Choroid plexus epithelial cell (primary cell): ENCODE measurements at regions not wholly inside any gene's neighbourhood (a gene's known extent, or its start where the extent isn't known, plus 50 kb on each side); places are given as distances from the start of the nearest gene placed in this dataset.

Experiments used
- DNase-seq: peaks from one replicate; pipeline ENCODE4 v3.0.0-alpha.2; 2010; ENCODE audit warnings: low read depth
- H3K4me3 ChIP-seq: 2 replicates; pipeline ENCODE4 v1.5.1; 2011; ENCODE audit warnings: low read depth, mild to moderate bottlenecking, control low read depth, low read length, moderate library complexity
- TF ChIP-seq, protein P1 (sequence below): conservative IDR thresholded peaks from 2 replicates; pipeline ENCODE4 v1.5.1; 2011; ENCODE audit warnings: low read depth, mild to moderate bottlenecking, control low read depth, inconsistent platforms, low read length, moderate library complexity

DNA sequence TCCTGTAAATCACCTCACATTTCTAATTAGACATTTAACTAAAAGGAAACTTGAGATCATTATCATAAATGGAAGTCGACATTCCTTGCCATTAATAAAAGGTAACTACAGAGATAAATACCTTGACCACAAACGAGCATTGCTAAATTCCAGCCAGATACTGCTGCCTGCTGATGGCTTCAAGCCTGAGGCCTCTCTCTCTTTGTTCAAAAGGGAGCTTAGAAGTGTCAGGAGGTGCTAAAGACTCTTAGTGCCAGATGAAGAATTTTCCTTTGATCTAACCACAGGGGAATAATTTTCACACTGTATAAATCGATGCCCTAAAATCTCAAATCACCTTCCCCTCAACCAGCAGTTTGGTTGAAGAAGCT lies 248.2 kb upstream of the PMEPA1 start:
- TF ChIP-seq, protein P1, sequence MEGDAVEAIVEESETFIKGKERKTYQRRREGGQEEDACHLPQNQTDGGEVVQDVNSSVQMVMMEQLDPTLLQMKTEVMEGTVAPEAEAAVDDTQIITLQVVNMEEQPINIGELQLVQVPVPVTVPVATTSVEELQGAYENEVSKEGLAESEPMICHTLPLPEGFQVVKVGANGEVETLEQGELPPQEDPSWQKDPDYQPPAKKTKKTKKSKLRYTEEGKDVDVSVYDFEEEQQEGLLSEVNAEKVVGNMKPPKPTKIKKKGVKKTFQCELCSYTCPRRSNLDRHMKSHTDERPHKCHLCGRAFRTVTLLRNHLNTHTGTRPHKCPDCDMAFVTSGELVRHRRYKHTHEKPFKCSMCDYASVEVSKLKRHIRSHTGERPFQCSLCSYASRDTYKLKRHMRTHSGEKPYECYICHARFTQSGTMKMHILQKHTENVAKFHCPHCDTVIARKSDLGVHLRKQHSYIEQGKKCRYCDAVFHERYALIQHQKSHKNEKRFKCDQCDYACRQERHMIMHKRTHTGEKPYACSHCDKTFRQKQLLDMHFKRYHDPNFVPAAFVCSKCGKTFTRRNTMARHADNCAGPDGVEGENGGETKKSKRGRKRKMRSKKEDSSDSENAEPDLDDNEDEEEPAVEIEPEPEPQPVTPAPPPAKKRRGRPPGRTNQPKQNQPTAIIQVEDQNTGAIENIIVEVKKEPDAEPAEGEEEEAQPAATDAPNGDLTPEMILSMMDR = no peak
- no peak overlapping the region for H3K4me3 ChIP-seq
- no peak for DNase-seq

DNA sequence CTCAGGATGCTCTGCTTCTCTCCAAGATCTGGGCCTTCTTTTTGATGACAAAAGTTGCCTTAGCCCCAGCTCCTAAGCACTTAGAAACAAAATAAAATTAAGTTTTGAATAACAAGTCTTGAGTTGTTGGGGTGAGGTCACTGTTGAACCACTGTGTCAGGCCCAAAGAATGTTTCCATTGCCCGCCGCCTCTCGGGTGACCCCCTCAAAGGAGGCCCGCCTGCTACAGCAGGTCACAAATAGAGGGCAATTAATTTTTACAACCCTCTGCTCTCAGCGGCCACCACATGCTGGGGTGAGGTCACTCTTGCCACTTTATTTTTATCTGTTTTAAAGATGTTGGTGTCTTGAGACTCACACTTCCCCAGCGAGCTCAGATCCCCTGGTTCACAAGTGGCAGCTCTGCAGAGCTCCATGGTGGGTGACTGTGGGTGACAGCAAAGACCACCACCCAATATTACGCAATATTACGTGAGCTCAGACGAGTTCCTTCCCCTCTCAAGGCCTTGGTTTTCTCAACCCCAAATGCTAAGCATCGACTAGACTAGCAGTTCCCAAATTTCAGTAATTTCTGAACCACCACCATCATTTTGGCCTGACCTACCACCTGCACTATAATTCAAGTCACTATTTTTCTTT lies 247.7 kb upstream of the PMEPA1 start:
- no peak overlapping the region for H3K4me3 ChIP-seq
- no peak for DNase-seq
- TF ChIP-seq, protein P1 = no peak

DNA sequence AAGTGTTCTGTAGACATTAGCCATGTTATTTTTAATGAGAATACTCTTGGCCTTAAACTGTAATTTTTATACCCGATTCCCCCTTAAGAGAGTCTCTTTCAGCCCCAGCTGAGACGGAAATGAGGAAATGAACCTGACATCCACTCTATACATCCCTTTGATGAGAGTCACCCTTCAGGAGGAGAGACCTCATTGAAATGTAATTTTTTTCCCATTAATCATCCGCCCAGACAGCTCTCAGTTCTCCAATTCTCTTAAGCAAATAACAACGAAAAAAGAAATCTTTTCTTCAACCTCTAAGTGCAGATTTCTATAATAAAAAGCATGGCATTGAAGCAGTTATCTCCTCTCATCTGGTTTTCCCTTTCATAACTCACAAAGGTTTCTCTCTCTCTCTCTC lies 243.8 kb upstream of the PMEPA1 start:
- TF ChIP-seq, protein P1 = no peak
- H3K4me3 ChIP-seq = no peak overlapping the region
- DNase-seq = peak; percentile 30

DNA sequence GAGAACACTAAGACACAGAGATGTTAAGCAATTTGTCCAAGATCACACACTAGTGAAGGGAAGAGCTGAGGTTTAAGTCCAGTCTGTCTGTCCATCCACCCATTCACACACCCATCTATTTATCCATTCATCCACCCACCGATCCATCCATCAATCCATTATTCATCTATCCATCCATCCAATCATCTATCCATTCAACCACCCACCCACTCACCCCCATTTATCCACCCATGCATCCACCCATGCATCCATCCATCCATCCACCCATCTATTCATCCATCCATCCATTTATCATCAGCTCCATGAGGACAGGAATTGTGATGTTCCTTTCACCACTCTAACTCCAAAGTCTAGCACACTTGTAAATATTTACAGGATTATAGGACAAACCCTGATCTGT lies 242.3 kb upstream of the PMEPA1 start:
- TF ChIP-seq, protein P1 = no peak
- no peak for DNase-seq
- H3K4me3 ChIP-seq = no peak overlapping the region

DNA sequence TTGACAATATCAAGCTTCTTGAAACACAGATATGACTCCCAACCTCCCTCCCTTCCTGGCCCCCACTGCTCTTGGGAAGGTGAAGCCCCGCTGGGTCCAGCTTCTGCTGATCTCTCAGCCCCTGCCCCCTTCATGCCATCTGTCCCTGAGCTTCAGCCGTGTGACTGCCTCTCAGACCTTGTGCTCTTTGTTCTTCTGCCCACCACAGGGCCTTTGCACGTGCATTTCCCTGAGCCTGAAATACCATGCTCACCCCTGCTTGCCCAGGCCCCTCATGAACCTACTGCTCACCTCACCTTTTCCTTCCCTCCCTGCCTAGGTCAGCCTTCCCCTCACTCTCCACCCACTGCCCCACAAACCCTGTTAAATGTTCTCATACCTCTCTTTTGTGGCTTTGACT lies 241.7 kb upstream of the PMEPA1 start:
- no peak for DNase-seq
- H3K4me3 ChIP-seq = no peak overlapping the region
- TF ChIP-seq, protein P1 = no peak

DNA sequence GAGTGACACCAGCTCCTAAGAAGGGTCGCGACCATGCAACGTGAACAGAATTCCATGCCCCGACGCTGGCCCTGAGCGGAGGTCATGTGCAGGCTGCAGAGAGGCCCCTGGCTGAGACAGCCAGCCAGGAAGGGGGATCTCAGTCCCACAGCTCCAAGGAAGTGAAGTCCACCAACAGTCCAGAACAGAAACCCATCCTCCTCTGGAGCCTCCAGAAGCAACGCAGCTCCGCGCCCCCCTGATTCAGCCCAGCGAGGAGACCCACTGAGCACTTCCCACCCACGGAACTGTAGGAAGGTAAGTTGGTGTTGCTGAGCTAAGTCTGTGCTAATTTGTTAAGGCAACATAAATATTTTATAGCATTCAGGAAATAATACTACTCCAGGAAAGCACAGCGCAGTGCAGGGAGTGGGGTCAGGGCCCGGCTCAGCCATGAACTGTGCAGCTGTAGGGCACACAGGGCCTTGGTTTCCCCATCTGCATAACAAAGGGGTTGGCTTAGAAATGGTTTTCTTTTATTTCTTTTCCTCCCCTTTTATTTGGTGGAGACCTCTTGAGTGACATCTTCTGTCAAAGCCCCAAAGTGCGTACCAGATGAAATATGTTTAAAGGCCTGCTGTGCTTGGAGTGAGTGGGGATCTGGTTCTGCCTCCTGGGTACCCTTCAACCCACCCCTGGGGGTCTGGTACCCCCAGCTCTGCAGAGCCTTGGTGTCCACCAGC lies 241.1 kb upstream of the PMEPA1 start:
- TF ChIP-seq, protein P1 = no peak
- DNase-seq = no peak
- no peak overlapping the region for H3K4me3 ChIP-seq
